Skin of body (tissue), 1 donor: ENCODE measurements at regions not wholly inside any gene's neighbourhood (a gene's known extent, or its start where the extent isn't known, plus 50 kb on each side); places are given as distances from the start of the nearest gene placed in this dataset.
"Not testable (repeated sequence)": the region's sequence is repeated elsewhere in the genome, so short reads cannot be mapped to it uniquely, and the experiment has no call there.

ENCODE experiments used
- DNase-seq: peaks from one replicate; lab custom pipeline; 2025; lab: John Stamatoyannopoulos, UW

DNA sequence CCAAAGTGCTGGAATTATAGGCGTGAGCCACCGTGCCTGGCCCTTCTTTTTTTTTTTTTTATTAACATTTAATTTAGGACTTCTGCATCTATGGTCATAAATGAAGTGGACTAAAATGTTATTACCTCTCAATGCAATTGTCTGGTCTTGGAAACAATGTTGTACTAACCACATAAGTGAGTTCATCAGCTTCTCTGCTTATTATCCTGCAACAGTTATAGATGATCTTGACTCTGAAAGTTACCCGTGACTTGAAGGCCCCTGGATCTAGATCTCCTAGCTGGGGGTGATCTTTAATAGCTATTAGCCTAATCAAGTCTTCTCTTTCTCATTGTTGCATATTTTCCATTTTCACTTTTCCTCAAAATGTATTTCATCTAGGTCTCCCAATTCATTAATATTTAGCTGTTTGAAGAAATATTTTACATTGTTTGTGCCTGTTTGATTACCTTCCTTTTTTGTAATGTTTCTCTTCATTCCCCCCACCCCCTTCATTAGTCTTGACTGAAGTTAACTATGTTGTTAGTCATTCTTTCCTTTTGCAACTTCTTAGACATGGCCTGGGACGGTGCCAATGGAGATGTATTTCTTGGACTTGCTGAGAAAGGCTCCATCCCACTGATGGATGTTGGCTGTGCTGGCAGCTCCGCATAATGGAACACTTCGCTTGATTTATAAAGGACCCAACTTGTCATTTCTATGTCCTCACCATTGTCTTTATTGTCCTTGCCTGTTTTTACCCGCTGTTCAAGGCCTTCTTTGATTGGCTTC, 141.6 kb upstream of the RIOK3 start:
- DNase-seq = no peak

- DNase-seq = no peak
These were observed 139.7 kb upstream of the RIOK3 start for GRCh38 chr18:23313379-23313778.

- no peak for DNase-seq
These were observed 138.4 kb upstream of the RIOK3 start for GRCh38 chr18:23314672-23315071.

DNA sequence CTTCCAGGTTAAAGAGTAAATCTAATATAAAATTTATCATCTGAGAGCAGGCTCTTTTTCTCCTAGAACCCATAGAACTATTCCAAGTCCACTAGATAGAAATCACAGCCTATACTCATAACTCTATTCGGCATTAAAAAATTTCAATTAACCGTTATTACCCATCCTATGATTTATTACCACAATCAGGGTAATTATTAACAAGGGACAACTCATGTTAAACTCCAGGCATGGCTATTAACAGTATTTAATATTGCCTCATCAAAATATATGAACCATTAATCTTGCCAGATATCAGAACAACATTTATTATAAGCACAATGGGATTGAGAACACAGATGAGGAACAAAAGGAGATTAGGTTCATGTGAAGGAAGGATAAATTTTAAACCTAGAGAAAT, 136.8 kb upstream of the RIOK3 start:
- DNase-seq = no peak

GRCh38 chr18:23316988-23317387, 136.1 kb upstream of the RIOK3 start:
- no peak for DNase-seq

GRCh38 chr18:23317975-23318675, 135.0 kb upstream of the RIOK3 start:
- no peak for DNase-seq

GRCh38 chr18:23320709-23321236, 132.3 kb upstream of the RIOK3 start:
- no peak for DNase-seq

DNA sequence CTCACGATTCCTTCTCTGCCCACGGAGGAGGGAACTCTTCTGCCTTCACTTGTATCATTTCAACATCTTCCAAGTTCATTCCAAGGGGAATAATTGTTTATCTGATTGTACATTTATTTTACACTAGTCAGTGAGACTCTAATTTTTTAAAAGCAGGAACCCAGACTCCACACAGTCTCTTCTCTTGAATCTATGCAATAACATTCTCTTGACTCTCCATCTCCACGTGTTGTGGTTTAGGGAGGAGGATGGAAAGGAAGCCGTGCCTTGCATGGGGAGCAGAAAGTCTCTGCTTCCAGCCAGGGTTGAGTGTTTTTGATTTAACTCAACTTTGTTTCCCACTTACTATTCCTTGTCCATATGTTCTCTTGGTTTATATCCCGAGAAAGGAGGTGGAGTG, 131.1 kb upstream of the RIOK3 start:
- peak; percentile 24 for DNase-seq

DNA sequence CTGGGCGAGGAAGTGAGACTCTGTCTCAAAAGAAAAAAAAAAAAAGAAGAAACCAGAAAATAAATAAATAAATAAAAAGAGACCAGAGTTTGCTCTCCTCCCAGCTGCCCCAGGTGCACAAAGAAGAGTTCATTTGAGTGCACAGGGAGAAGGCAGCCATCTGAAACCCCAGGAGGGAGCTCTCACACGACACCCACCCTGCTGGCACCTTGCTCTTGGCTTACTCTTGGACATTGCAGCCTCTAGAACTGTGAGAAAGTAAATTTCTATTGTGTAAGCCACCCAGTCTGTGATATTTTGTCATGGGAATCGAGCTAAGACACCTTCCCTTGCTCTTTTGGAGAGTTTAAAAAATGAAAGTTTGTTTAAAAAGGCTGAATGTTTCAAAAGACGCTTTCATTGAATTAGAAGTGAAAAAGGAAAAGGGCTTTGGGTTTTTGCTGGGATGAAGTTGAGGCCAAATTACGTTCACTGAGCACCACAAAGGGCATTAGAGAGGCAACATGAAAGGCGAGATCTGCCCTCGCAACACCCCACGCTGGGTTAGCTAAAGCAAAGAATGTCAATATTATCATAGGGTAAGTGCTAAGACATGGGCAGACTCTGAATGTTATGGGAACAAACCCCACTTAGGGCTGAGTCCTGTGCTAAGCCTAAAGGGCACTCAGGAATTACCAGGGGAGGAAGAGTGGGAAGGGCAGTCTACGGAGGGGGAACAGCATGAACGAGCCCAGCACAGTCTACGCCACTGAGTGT, 128.9 kb upstream of the RIOK3 start:
- no peak for DNase-seq

- DNase-seq = no peak
These were observed 128.2 kb upstream of the RIOK3 start for GRCh38 chr18:23324861-23325260.

DNA sequence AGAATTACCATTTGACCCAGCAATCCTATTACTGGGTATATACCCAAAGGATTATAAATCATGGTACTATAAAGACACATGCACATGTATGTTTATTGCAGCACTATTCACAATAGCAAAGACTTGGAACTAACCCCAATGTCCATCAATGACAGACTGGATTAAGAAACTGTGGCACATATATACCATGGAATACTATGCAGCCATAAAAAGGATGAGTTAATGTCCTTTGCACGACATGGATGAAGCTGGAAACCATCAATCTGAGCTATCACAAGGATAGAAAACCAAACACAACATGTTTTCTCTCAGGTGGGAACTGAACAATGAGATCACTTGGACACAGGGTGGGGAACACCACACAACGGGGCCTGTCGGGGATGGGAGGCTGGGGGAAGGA, 123.4 kb upstream of the RIOK3 start:
- DNase-seq = not testable (repeated sequence)

DNA sequence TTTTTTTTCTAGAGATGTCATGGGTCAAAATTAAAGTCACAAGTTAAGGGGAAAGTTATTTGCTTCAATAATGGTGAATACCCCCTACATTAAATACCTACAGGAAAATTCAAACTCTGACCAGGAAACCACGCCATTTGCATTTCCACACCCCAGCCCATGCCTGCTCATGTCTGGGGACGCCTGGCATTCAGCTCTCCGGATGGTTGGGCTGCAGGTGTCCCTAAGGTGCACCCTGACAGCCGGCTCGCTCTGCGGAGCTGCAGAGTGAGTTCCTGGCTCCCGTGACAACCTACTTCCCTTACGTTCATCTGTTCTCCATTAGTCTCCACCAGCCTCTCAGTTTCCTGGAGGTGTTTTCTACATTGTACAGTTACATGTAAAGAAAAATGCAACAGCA, 122.7 kb upstream of the RIOK3 start:
- no peak for DNase-seq

DNA sequence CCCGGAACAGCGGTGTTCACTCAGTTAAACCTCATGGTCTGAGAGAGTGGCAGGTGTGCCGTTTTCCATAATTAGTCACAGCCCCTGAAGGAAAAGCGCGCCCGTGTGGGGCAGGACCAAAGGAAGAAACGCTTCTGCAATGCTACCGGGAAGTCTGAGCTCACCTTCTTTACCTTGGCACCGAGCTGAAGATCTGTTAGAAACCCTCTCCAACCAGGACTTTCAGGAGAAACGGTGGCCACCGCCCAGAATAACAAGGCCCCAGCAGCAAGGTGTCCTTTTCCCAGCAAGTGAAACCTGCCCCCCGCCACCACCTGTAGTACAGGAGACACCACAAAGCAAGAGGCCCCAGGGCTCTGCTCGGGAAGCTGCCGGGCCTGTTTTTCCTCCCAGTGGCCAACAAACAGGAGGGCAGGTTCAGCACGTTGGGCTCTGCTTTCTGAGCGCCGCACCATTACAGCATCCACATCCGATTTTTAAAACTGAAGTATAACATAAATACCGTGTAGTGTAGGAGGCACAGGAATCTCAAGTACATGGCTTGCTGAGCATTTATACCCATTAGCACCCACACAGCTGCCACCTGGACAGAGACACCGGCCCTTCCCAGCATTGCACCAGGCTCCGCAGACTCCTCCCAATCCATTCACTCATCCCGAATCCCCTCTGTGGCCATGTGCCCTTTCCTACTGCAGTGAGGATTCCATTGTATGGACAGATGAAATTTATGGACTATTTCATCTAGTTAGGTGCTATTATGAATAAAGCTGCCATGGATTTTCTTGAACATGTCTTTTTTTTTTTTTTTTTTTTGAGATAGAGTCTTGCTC, 121.8 kb upstream of the RIOK3 start:
- no peak for DNase-seq

GRCh38 chr18:23332356-23332755, 120.7 kb upstream of the RIOK3 start:
- DNase-seq = no peak

DNA sequence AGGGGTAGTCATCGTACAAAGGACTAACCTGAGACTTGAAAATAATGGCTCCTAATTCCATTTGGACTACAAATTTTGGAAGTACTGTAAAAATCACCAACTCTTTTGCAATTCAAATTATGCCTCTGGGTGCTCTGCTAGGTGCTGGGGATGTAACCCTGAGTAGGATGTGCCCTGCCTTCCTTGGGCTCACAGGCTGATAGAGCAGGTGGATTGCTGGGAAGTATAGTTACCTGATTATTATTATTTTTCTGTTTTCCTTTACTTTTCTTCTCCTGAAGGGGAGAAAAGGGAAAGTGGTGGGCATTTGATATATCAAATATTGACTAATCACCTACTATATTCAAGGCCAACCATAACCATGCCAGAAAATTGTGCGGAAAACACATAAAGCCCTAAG, 119.3 kb upstream of the RIOK3 start:
- no peak for DNase-seq

DNA sequence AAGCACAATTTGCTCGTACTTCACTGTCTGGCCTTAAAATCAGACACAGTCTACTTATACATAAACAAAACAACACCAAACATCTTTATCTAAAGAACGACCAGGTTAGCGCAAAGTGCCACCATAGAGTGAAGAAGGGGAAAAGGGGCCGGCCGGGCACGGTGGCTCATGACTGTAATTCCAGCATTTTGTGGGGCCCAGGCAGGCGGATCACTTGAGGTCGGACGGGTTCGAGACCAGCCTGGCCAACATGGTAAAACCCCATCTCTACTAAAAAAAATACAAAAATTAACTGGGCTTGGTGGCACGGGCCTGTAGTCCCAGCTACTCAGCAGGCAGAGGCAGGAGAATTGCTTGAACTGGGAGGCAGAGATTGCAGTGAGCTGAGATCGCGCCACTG, 118.5 kb upstream of the RIOK3 start:
- DNase-seq = no peak

DNA sequence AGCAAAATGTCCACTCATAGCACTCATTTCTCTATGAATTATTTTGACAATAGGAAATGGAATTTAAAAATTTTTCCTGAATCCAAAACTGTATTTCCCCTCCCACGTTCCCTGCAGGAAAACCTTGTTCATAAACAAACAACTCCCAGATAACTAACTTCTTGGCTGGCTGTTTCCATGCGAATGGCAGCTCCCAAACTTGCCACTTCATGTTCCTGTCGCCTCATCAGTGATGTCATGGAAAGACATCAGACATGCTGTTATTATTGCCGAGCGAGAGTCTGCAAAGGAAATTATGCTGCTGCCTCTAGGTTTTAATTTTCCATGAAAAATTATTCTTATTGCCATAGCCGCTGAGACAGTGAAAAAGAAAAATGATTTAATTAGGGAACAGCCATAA, 117.0 kb upstream of the RIOK3 start:
- peak; percentile 56 for DNase-seq

- DNase-seq = peak; percentile 53
These were observed 115.3 kb upstream of the RIOK3 start for GRCh38 chr18:23337599-23338444.

DNA sequence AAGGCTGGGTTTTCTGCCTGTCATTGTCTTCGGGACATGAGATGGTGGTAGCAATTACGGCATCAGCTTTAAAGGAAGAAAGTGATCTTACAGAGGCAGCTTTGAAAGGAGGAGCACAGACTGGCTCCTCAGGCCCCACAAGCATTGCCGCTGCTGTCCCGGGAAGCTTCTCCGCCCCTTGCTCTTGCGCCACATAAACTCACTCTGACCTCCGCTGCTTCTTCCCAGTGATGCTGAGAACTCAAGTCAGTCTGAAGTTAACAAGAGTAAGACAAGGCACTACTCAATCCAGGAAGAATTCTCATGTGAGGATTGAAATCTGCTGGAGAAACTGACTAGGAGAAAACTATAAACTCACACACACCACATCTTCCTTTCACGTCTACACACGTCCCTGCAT, 112.4 kb upstream of the RIOK3 start:
- DNase-seq = no peak

DNA sequence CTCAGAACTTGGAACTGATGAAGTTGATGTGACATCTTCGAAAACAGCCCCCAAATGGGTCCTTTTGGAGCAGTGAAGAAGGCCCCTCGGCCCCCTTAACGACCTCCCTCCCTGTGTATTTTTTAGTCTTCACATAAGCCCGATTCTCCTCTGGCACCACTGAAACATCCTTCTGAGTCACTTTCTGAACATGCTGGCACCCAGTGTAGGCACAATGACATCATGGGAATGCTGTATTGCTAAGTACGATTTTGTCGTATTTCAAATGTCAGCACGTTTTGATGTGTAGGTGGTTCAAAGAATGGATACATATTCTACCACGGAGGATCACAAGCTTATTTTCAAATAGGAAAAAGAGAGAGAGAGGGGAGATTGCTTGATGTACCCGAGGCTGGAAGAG, 111.7 kb upstream of the RIOK3 start:
- DNase-seq = no peak
